Activated CD8-positive, alpha-beta memory T cell treated with anti-CD3 and anti-CD28 coated beads for 36 hours (primary cell): ENCODE measurements at regions not wholly inside any gene's neighbourhood (a gene's known extent, or its start where the extent isn't known, plus 50 kb on each side); places are given as distances from the start of the nearest gene placed in this dataset.

Source experiments
- CTCF ChIA-PET: fragments of 350-600 bp; sonication (Branson Sonifier 250); formaldehyde crosslinking; loops from one replicate; lab custom pipeline; 2021; ENCODE audit warnings: antibody characterized with exemption; lab: Charles Lee
- POLR2A ChIA-PET: fragments of 350-600 bp; sonication (Branson Sonifier 250); formaldehyde crosslinking; loops from one replicate; lab custom pipeline; 2021; ENCODE audit warnings: antibody characterized with exemption; lab: Charles Lee

- CTCF ChIA-PET = no interaction called here
- POLR2A ChIA-PET = no interaction called here
These were observed 68.6 kb downstream of the ZNF621 start for GRCh38 chr3:40593351-40593750.

GRCh38 chr3:40597441-40597840 is 72.7 kb downstream of the ZNF621 start:
- POLR2A ChIA-PET = no interaction called here

GRCh38 chr3:40598338-40598737 is 73.6 kb downstream of the ZNF621 start:
- ChIA-PET CTCF (interaction anchor here (1.6 kb wide), 1 partner anchor 18 kb away, joined by 3 read pairs; no protein-coding TSS in a partner anchor), POLR2A (interaction anchor here (0.6 kb wide), 1 partner anchor 1942 kb away, joined by 6 read pairs; no protein-coding TSS in a partner anchor)

More at GRCh38 chr3:40597441-40597840, 72.7 kb downstream of the ZNF621 start:
- CTCF ChIA-PET = no interaction called here

- POLR2A ChIA-PET = no interaction called here
- CTCF ChIA-PET = interaction anchor here (1.6 kb wide), 1 partner anchor 19 kb away, joined by 3 read pairs; no protein-coding TSS in a partner anchor
These were observed 74.2 kb downstream of the ZNF621 start for GRCh38 chr3:40598962-40599361.

GRCh38 chr3:40602778-40603385 is 78.1 kb downstream of the ZNF621 start:
- POLR2A ChIA-PET = no interaction called here
- CTCF ChIA-PET = interaction anchor here (1.1 kb wide), 1 partner anchor 11 kb away, joined by 3 read pairs; no protein-coding TSS in a partner anchor

- ChIA-PET POLR2A (no interaction called here), CTCF (interaction anchor here (0.6 kb wide), 1 partner anchor 19 kb away, joined by 3 read pairs; no protein-coding TSS in a partner anchor)
These were observed 81.2 kb downstream of the ZNF621 start for GRCh38 chr3:40605960-40606359.

- CTCF ChIA-PET = no interaction called here
- POLR2A ChIA-PET = no interaction called here
These were observed 83.3 kb downstream of the ZNF621 start for GRCh38 chr3:40608091-40608490.

GRCh38 chr3:40613306-40613705 is 88.5 kb downstream of the ZNF621 start:
- POLR2A ChIA-PET = no interaction called here
- CTCF ChIA-PET = no interaction called here

GRCh38 chr3:40615110-40615915 is 90.6 kb downstream of the ZNF621 start:
- ChIA-PET CTCF (no interaction called here), POLR2A (no interaction called here)

GRCh38 chr3:40615918-40616819 is 91.4 kb downstream of the ZNF621 start:
- POLR2A ChIA-PET = no interaction called here
- CTCF ChIA-PET = no interaction called here

- ChIA-PET POLR2A (no interaction called here), CTCF (no interaction called here)
These were observed 92.3 kb downstream of the ZNF621 start for GRCh38 chr3:40617084-40617483.

- ChIA-PET POLR2A (no interaction called here), CTCF (no interaction called here)
These were observed 93.4 kb downstream of the ZNF621 start for GRCh38 chr3:40618158-40618557.

GRCh38 chr3:40620151-40620550 is 95.4 kb downstream of the ZNF621 start:
- ChIA-PET POLR2A (no interaction called here), CTCF (interaction anchor here (1.0 kb wide), 1 partner anchor 24 kb away, joined by 5 read pairs; no protein-coding TSS in a partner anchor)

- ChIA-PET CTCF (no interaction called here), POLR2A (no interaction called here)
These were observed 96.5 kb downstream of the ZNF621 start for GRCh38 chr3:40621252-40621651.

- POLR2A ChIA-PET = no interaction called here
- CTCF ChIA-PET = no interaction called here
These were observed 98.8 kb downstream of the ZNF621 start for GRCh38 chr3:40623567-40623966.

GRCh38 chr3:40624189-40624769 is 99.5 kb downstream of the ZNF621 start:
- POLR2A ChIA-PET = no interaction called here
- CTCF ChIA-PET = no interaction called here

GRCh38 chr3:40627095-40627494 is 102.3 kb downstream of the ZNF621 start:
- CTCF ChIA-PET = interaction anchor here (1.1 kb wide), 1 partner anchor 38 kb away, joined by 3 read pairs; no protein-coding TSS in a partner anchor
- POLR2A ChIA-PET = no interaction called here

GRCh38 chr3:40628984-40629383 is 104.2 kb downstream of the ZNF621 start:
- CTCF ChIA-PET = no interaction called here

GRCh38 chr3:40631341-40631995 is 106.7 kb downstream of the ZNF621 start:
- ChIA-PET CTCF (no interaction called here), POLR2A (no interaction called here)

More at GRCh38 chr3:40628984-40629383, 104.2 kb downstream of the ZNF621 start:
- POLR2A ChIA-PET = no interaction called here
